ENCODE measurements at regions not wholly inside any gene's neighbourhood (a gene's known extent, or its start where the extent isn't known, plus 50 kb on each side); places are given as distances from the start of the nearest gene placed in this dataset.
A peak's percentile ranks its signal among the peaks of the same experiment; 100 is the strongest.

DNA sequence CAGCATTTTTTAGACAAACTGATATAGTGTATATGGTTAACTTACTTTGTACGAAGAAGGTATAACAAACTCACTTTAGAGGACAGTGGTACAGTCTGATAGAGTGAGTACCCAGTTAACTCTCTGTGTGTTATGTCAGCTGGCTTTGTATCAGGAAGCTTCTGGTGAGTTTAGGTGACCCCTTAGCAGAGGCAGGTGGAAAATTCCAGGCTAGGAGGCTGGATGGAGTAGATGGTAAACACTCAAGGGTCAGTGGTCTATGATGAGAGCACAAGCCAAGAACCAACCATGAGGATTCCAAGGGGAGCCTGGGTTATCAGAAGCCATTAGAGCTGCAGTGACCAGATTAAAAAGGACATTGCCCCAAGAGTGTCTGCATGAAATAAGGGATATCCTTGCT is 227.3 kb upstream of the CENPE start:
- Histone ChIP-seq H3K4me3 (no peak overlapping the region), H3F3A (ENCODE audit: low read depth) (no peaks in the 10 kb centered on the region), H3K9me3 (ENCODE audit: low read depth) (no peaks in the 10 kb centered on the region), H4K20me1 (ENCODE audit: low read depth) (no peaks in the 10 kb centered on the region), H3K4me2 (no peak overlapping the region), H3K9ac (no peak overlapping the region), H3K27ac (no peak overlapping the region), H3K79me2 (ENCODE audit: low read depth) (no peaks in the 10 kb centered on the region), H3K4me1 (peaks cover 12% of the 10 kb centered on the region), H3K36me3 (no peaks in the 10 kb centered on the region), H3K27me3 (no peaks in the 10 kb centered on the region), H2AFZ (replicated peaks) (no peak overlapping the region)
- no peaks in the 10 kb centered on the region for H3K9me3 Mint-ChIP-seq
- no peak overlapping the region for H3K4me3 Mint-ChIP-seq
- H3K36me3 Mint-ChIP-seq, result no peaks in the 10 kb centered on the region
- TF ChIP-seq, protein P1, sequence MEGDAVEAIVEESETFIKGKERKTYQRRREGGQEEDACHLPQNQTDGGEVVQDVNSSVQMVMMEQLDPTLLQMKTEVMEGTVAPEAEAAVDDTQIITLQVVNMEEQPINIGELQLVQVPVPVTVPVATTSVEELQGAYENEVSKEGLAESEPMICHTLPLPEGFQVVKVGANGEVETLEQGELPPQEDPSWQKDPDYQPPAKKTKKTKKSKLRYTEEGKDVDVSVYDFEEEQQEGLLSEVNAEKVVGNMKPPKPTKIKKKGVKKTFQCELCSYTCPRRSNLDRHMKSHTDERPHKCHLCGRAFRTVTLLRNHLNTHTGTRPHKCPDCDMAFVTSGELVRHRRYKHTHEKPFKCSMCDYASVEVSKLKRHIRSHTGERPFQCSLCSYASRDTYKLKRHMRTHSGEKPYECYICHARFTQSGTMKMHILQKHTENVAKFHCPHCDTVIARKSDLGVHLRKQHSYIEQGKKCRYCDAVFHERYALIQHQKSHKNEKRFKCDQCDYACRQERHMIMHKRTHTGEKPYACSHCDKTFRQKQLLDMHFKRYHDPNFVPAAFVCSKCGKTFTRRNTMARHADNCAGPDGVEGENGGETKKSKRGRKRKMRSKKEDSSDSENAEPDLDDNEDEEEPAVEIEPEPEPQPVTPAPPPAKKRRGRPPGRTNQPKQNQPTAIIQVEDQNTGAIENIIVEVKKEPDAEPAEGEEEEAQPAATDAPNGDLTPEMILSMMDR (IDR thresholded peaks at IDR 0.05), result no peak
- TF ChIP-seq EZH2 (IDR thresholded peaks at IDR 0.05) (no peak), EZH2phosphoT487 (IDR thresholded peaks at IDR 0.05) (no peak)
- H3K4me1 Mint-ChIP-seq, result peaks cover 9% of the 10 kb centered on the region
- DNase-seq (ENCODE audit: low spot score), result no peak
- no peaks in the 10 kb centered on the region for H3K27me3 Mint-ChIP-seq (ENCODE audit: insufficient read depth, low read depth)
- no peak overlapping the region for H3K27ac Mint-ChIP-seq

DNA sequence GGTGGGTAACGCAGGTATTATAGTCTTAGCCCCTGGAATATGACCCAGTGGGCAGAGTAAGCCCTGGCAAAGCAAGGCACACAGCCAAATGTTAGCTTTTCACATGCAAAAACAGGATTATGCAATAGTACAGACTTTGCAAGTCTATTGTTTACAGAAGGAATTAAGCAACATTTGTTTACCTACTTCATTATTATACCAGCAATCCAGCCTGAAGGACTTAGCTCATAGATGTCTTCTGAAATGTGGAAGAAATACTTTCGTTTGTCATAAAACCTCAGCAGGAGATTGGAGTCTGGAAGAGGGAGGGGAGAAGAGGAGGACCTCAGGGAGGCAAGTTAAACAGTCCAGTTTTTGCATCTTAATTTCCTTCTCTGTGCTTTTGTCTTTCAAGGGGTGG is 226.7 kb upstream of the CENPE start:
- Histone ChIP-seq H3K27me3 (no peaks in the 10 kb centered on the region), H3K36me3 (no peaks in the 10 kb centered on the region), H3K9ac (no peak overlapping the region), H2AFZ (replicated peaks) (no peak overlapping the region), H3K4me3 (no peak overlapping the region), H3K79me2 (ENCODE audit: low read depth) (no peaks in the 10 kb centered on the region), H3K9me3 (ENCODE audit: low read depth) (no peaks in the 10 kb centered on the region), H4K20me1 (ENCODE audit: low read depth) (no peaks in the 10 kb centered on the region), H3K4me2 (no peak overlapping the region), H3K27ac (no peak overlapping the region), H3K4me1 (peaks cover 12% of the 10 kb centered on the region), H3F3A (ENCODE audit: low read depth) (no peaks in the 10 kb centered on the region)
- Mint-ChIP-seq H3K36me3 (no peaks in the 10 kb centered on the region), H3K4me3 (no peak overlapping the region), H3K9me3 (no peaks in the 10 kb centered on the region), H3K27me3 (ENCODE audit: insufficient read depth, low read depth) (no peaks in the 10 kb centered on the region), H3K27ac (no peak overlapping the region), H3K4me1 (peaks cover 9% of the 10 kb centered on the region)
- TF ChIP-seq, protein P1 (IDR thresholded peaks at IDR 0.05), result no peak
- TF ChIP-seq EZH2phosphoT487 (IDR thresholded peaks at IDR 0.05) (no peak), EZH2 (IDR thresholded peaks at IDR 0.05) (no peak)
- DNase-seq (ENCODE audit: low spot score), result peak; percentile 29

DNA sequence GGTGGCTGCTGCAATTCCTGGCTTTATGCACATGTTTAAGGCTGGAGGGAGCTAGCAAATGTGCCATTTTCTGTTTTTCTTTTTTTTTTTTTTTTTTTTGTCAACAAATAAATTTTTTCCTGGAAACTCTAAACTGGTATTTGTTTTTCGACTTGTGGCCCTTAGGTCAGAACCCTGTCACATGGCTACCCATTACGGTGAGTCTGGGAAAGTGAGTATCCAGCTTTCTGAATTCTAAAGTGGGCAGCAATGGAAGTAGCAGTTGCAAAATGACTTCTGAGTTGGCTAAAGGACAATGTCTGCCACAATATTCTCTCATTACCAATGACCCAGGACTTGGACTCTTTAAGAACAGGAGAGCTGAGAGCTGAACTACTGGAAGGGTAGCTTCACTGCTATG is 225.1 kb upstream of the CENPE start:
- H3K9me3 ChIP-seq (ENCODE audit: low read depth), result no peaks in the 10 kb centered on the region
- TF ChIP-seq, protein P1 (IDR thresholded peaks at IDR 0.05), result no peak

More for the DNA sequence above, 225.1 kb upstream of the CENPE start:
- no peak overlapping the region for H3K4me3 ChIP-seq
- no peak overlapping the region for H3K27ac ChIP-seq
- H3K4me1 Mint-ChIP-seq, result peaks cover 6% of the 10 kb centered on the region
- no peaks in the 10 kb centered on the region for H3K36me3 ChIP-seq
- H3K79me2 ChIP-seq (ENCODE audit: low read depth), result no peaks in the 10 kb centered on the region
- no peak overlapping the region for H2AFZ ChIP-seq (replicated peaks)
- H3K9ac ChIP-seq, result no peak overlapping the region
- H3K36me3 Mint-ChIP-seq, result peaks cover 2% of the 10 kb centered on the region
- H3K27me3 Mint-ChIP-seq (ENCODE audit: insufficient read depth, low read depth), result no peaks in the 10 kb centered on the region
- no peaks in the 10 kb centered on the region for H3F3A ChIP-seq (ENCODE audit: low read depth)
- H3K27ac Mint-ChIP-seq, result no peak overlapping the region
- H3K4me3 Mint-ChIP-seq, result no peak overlapping the region
- H3K9me3 Mint-ChIP-seq, result no peaks in the 10 kb centered on the region
- no peak for DNase-seq (ENCODE audit: low spot score)
- no peak overlapping the region for H3K4me2 ChIP-seq
- H3K27me3 ChIP-seq, result no peaks in the 10 kb centered on the region
- H4K20me1 ChIP-seq (ENCODE audit: low read depth), result no peaks in the 10 kb centered on the region
- peaks cover 12% of the 10 kb centered on the region for H3K4me1 ChIP-seq

Data from neural progenitor cell (in vitro differentiated cells).